ENCODE measurements at regions not wholly inside any gene's neighbourhood (a gene's known extent, or its start where the extent isn't known, plus 50 kb on each side); places are given as distances from the start of the nearest gene placed in this dataset.

DNA sequence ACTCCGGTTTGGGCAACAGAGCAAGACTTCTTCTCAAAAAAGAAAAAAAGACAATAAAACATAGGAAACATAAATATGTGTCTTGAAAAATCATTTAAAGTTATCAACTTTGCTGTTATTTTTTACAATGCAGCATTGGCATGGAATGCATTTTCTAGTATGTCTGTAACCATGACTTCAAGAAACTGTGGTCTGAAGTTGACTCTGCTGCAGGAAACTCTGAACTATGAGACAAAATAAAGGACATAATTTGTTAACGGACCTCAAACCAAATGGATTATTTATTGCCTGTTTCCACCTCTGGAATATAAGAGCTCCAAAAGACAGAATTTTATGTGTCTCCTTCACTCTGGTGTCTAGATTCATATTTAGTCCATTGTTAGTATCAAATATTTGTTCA lies 79.1 kb downstream of the TRIB2 start:
- no peak for TF ChIP-seq EZH2phosphoT487 (conservative IDR thresholded peaks at IDR 0.05; ENCODE audit: low read length)
- TF ChIP-seq, protein P1, sequence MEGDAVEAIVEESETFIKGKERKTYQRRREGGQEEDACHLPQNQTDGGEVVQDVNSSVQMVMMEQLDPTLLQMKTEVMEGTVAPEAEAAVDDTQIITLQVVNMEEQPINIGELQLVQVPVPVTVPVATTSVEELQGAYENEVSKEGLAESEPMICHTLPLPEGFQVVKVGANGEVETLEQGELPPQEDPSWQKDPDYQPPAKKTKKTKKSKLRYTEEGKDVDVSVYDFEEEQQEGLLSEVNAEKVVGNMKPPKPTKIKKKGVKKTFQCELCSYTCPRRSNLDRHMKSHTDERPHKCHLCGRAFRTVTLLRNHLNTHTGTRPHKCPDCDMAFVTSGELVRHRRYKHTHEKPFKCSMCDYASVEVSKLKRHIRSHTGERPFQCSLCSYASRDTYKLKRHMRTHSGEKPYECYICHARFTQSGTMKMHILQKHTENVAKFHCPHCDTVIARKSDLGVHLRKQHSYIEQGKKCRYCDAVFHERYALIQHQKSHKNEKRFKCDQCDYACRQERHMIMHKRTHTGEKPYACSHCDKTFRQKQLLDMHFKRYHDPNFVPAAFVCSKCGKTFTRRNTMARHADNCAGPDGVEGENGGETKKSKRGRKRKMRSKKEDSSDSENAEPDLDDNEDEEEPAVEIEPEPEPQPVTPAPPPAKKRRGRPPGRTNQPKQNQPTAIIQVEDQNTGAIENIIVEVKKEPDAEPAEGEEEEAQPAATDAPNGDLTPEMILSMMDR (IDR thresholded peaks at IDR 0.05; ENCODE audit: insufficient read depth, low read length, poor library complexity, severe bottlenecking), result no peak
- Histone ChIP-seq H3K9me3 (ENCODE audit: insufficient read depth, low read length) (0 out of 2 replicates have a peak, but pooled peaks cover 4% of the 10 kb centered on the region), H3K27me3 (ENCODE audit: low read length) (no peaks in the 10 kb centered on the region), H3K9me2 (replicated peaks; ENCODE audit: insufficient read depth, low read length) (no peaks in the 10 kb centered on the region), H3K4me2 (ENCODE audit: low read depth, low read length, poor library complexity, severe bottlenecking) (no peak overlapping the region), H3K4me3 (ENCODE audit: insufficient read depth, low read length, poor library complexity, severe bottlenecking) (no peak overlapping the region), H4K20me1 (ENCODE audit: low read depth, low read length) (no peaks in the 10 kb centered on the region), H3K79me2 (ENCODE audit: insufficient read depth, low read length) (no peaks in the 10 kb centered on the region), H3K9ac (ENCODE audit: low read length) (no peak overlapping the region), H2AFZ (ENCODE audit: low read depth, low read length, severe bottlenecking) (no peak overlapping the region), H3F3A (ENCODE audit: insufficient read depth) (no peaks in the 10 kb centered on the region), H3K36me3 (ENCODE audit: low read length) (no peaks in the 10 kb centered on the region), H3K27ac (ENCODE audit: low read depth, low read length) (no peak overlapping the region)

DNA sequence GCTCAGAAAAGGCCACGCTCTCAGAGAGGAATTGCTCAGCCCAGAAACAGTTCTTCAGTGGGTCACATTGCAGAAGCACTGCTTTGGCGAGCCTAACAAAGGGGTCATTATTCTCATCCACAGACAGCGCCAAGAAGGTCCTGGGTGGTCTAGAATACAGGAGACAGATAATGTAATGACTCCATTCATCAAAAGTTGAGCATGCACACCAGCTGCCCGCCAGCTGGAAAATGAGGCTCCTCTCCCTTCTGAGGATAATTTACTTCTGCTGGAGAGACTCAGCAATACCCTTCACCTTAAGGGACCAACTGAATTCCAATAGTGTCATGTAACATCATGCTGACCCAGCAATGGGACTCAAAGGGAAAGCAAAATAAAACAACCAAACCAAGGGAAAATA lies 79.9 kb downstream of the TRIB2 start:
- H2AFZ ChIP-seq (ENCODE audit: low read depth, low read length, severe bottlenecking), result no peak overlapping the region
- no peaks in the 10 kb centered on the region for H4K20me1 ChIP-seq (ENCODE audit: low read depth, low read length)
- H3K9me3 ChIP-seq (ENCODE audit: insufficient read depth, low read length), result 0 out of 2 replicates have a peak, but pooled peaks cover 2% of the 10 kb centered on the region
- no peaks in the 10 kb centered on the region for H3K9me2 ChIP-seq (replicated peaks; ENCODE audit: insufficient read depth, low read length)
- no peak overlapping the region for H3K4me3 ChIP-seq (ENCODE audit: insufficient read depth, low read length, poor library complexity, severe bottlenecking)
- no peaks in the 10 kb centered on the region for H3K27me3 ChIP-seq (ENCODE audit: low read length)
- H3F3A ChIP-seq (ENCODE audit: insufficient read depth), result no peaks in the 10 kb centered on the region
- no peaks in the 10 kb centered on the region for H3K36me3 ChIP-seq (ENCODE audit: low read length)
- no peak overlapping the region for H3K4me2 ChIP-seq (ENCODE audit: low read depth, low read length, poor library complexity, severe bottlenecking)
- H3K79me2 ChIP-seq (ENCODE audit: insufficient read depth, low read length), result no peaks in the 10 kb centered on the region
- TF ChIP-seq EZH2phosphoT487 (conservative IDR thresholded peaks at IDR 0.05; ENCODE audit: low read length), result no peak
- TF ChIP-seq, protein P1 (IDR thresholded peaks at IDR 0.05; ENCODE audit: insufficient read depth, low read length, poor library complexity, severe bottlenecking), result no peak
- no peak overlapping the region for H3K27ac ChIP-seq (ENCODE audit: low read depth, low read length)
- no peak overlapping the region for H3K9ac ChIP-seq (ENCODE audit: low read length)

DNA sequence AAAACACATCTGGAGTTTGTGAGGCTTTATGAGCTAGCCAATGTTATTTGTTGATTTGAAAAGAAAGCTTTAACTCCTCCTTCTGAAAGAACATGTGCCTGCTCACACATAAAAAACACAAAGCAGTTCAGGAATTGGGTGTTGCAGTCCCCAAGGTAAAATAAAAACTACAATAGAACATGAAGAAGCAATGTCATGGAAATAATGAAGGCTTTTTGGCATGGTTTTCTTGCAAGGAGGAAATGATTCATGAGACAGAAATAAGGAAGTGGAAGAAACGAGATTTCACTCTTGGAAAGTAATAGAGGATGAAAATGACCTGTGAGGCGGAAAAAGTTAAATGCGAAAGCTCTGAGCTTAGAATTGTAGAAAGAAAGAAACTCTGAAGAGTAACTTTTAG lies 81.1 kb downstream of the TRIB2 start:
- H3K27ac ChIP-seq (ENCODE audit: low read depth, low read length), result no peak overlapping the region
- no peaks in the 10 kb centered on the region for H3K27me3 ChIP-seq (ENCODE audit: low read length)
- no peak overlapping the region for H2AFZ ChIP-seq (ENCODE audit: low read depth, low read length, severe bottlenecking)
- TF ChIP-seq, protein P1 (IDR thresholded peaks at IDR 0.05; ENCODE audit: insufficient read depth, low read length, poor library complexity, severe bottlenecking), result no peak
- no peak for TF ChIP-seq EZH2phosphoT487 (conservative IDR thresholded peaks at IDR 0.05; ENCODE audit: low read length)
- no peaks in the 10 kb centered on the region for H3K9me3 ChIP-seq (ENCODE audit: insufficient read depth, low read length)
- H3K4me3 ChIP-seq (ENCODE audit: insufficient read depth, low read length, poor library complexity, severe bottlenecking), result no peak overlapping the region
- H3K79me2 ChIP-seq (ENCODE audit: insufficient read depth, low read length), result no peaks in the 10 kb centered on the region
- no peaks in the 10 kb centered on the region for H3K36me3 ChIP-seq (ENCODE audit: low read length)
- no peaks in the 10 kb centered on the region for H3K9me2 ChIP-seq (replicated peaks; ENCODE audit: insufficient read depth, low read length)
- no peaks in the 10 kb centered on the region for H4K20me1 ChIP-seq (ENCODE audit: low read depth, low read length)
- H3F3A ChIP-seq (ENCODE audit: insufficient read depth), result no peaks in the 10 kb centered on the region
- H3K4me2 ChIP-seq (ENCODE audit: low read depth, low read length, poor library complexity, severe bottlenecking), result no peak overlapping the region
- no peak overlapping the region for H3K9ac ChIP-seq (ENCODE audit: low read length)
